Spleen (tissue), 7 donors: ENCODE measurements at regions not wholly inside any gene's neighbourhood (a gene's known extent, or its start where the extent isn't known, plus 50 kb on each side); places are given as distances from the start of the nearest gene placed in this dataset.

Source experiments
- CTCF ChIP-seq, 11 experiments: fragments of 200-600 bp in 7 of 11; fragments of 450-650 bp in 4 of 11; sonication (generic) in 4 of 11; IDR thresholded peaks in 8 of 11; conservative IDR thresholded peaks in 3 of 11; 1 replicate in 7 of 11; 2 replicates in 4 of 11; pipeline versions ENCODE4 v1.4.0 to v1.8.0; 2016 to 2021; ENCODE audit warnings: antibody characterized with exemption in 11 of 11, inconsistent platforms in 4 of 11, mild to moderate bottlenecking in 1 of 11
- POLR2A ChIP-seq, 3 donors: fragments of 450-650 bp; IDR thresholded peaks; one replicate each; pipeline ENCODE4 v1.5.1; 2017; ENCODE audit warnings: antibody characterized with exemption in 3 of 3, mild to moderate bottlenecking in 1 of 3
- POLR2AphosphoS5 ChIP-seq, 3 donors: sonication (generic); formaldehyde crosslinking; IDR thresholded peaks; one replicate each; pipeline ENCODE4 v1.5.1; 2017; ENCODE audit warnings: antibody characterized with exemption in 3 of 3
- donor health status: DM: no; HTN: no; CAD: no; lungs with moderate emphysema.
- donor health status: DM: no; HTN: no; CAD: no.
- donor health status: DM: no; HTN: no; CAD: no.

- no peak for TF ChIP-seq CTCF (IDR thresholded peaks at IDR 0.05 in 8 of 11, conservative IDR thresholded peaks at IDR 0.05 in 3 of 11)
- no peak for TF ChIP-seq POLR2A (IDR thresholded peaks at IDR 0.05)
- no peak for TF ChIP-seq POLR2AphosphoS5 (IDR thresholded peaks at IDR 0.05)
These were observed 122.8 kb downstream of the CEBPB start for GRCh38 chr20:50313522-50313820.
